ENCODE measurements at regions not wholly inside any gene's neighbourhood (a gene's known extent, or its start where the extent isn't known, plus 50 kb on each side); places are given as distances from the start of the nearest gene placed in this dataset.
A peak's percentile ranks its signal among the peaks of the same experiment; 100 is the strongest.
"Not testable (repeated sequence)": the region's sequence is repeated elsewhere in the genome, so short reads cannot be mapped to it uniquely, and the experiment has no call there.

- DNase-seq, result no peak
These were observed 61.9 kb upstream of the ATXN1 start for GRCh38 chr6:16822975-16823717.

DNA sequence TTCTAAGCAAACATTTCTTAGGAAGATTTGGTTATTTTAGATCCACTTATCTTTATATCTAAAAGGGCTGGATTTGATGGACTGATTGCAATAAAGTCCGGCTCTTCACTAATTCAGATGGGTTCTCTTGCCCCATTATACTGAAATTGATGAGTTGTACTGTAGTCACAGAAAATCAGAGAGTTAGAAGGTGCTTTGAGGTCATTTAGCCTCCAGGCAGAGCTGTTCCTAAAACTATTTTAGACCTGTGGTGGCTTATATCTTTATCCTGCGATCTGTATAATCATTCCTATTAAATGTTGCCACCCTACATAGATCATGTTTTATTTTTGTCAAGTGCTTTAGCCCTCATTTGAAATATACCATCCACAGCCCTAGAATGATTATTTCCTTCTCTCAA is 61.3 kb upstream of the ATXN1 start:
- no peak for DNase-seq

GRCh38 chr6:16821834-16822264 is 60.6 kb upstream of the ATXN1 start:
- no peak for DNase-seq

DNA sequence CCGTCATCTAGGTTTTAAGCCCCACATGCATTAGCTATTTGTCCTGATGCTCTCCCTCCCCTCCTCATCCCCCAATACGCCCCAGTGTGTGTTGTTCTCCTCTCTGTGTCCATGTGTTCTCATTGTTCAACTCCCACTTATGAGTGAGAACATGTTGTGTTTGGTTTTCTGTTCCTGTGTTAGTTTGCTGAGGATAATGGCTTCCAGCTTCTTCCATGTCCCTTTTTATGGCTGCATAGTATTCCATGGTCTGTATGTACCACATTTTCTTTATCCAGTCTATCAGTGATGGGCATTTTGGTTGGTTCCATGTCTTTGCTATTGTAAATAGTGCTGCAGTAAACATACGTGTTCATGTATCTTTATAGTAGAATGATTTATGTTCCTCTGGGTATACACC is 59.0 kb upstream of the ATXN1 start:
- DNase-seq, result not testable (repeated sequence)

- peak; percentile 17 for DNase-seq
These were observed 58.5 kb upstream of the ATXN1 start for GRCh38 chr6:16819752-16820151.

DNA sequence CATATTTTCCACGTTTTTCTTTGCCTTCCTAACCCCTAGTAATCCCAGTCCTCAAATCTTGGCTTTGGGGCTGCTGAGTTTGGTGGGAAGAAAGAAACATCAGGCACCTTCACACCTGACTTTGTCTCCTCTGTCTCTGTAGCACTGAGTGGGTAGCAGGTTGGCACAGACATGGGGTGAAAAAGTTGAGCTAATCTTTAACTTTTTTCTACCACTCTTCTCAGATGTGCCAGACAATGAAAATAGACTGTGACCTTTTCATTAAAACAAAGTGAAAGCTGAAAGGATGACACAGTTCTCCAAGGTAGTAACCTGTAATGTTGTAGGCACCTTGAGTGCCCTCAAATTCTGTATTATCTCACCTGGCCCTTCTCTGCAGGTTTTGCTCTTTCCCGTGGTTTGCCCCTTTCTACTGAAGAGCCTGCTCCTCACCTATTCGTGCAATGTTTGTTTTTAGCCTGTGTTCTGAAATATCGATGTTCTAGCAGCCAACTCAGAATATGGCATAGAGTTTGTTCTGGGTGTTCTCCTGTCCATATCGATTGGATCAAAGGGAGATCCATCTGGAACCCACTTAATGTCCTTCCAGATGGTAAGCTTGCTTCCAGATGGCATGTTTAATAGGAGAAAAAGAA is 57.8 kb upstream of the ATXN1 start:
- no peak for DNase-seq

DNA sequence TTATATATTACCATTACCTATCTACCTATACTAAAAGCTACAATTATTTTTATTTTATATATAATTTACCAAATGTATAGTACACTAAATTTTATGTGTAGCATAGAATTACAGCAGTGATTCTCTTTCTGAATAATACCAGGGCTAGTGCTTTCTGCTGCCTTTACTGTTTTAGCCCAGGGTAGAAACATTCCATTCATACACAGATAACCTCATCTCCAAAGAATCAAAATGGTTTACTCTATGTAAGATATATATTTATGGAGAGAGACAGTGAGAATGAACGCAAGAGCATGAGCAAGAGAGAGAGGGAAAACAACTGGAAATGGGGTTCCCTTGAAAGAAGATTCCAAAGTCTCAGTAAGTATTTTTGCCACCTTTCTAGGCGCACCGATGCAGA is 56.3 kb upstream of the ATXN1 start:
- DNase-seq, result no peak

- no peak for DNase-seq
These were observed 55.6 kb upstream of the ATXN1 start for GRCh38 chr6:16816891-16817290.

DNA sequence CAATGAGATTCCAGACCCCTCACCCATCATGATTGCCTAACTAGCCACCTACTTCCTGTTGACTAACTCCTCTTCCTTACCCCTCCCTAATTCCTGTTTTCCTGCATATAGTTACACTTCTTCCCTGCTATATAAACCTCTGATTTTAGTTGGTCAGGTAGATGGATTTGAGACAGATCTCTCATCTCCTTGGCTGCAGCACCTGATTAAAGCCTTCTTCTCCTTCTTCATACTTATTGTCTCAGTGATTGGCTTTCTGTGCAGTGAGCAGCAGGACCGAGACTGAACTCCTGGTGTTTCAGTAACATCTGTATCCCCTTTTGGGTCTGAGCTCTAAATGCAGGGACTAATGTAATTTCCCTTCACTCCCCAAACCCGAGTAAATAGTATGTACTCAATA is 51.7 kb upstream of the ATXN1 start:
- no peak for DNase-seq

DNA sequence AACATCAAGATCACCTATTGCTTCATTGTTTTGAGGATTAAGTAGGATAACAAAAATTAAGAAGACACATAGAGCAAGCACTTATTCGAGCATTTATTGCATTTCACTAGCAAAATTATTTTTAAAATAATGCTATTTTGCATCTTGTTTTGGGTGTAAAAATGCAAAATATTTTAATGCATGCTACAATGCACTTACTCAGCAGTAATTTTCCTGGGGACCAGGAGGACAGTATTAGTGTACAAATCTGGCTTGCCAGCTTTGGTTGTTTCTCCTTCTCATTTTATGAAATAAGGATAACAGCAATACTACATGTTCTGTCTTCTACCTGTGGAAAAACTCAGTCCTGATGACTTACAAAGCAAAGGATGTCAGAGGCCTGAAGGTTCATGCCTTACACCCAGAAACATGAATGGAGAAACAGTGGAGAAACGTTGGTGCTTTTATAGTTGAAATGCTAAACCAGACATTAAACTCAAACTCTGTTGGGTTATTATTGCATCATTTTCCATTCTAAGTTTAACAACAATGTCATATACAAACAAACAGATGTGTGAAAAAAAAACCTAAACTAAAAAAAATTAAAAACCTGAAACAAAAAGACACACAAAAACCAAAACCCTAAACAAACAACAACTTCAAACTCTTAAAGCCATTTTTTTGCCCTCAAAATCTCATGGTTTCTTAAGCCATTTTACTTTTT is 50.2 kb upstream of the ATXN1 start:
- no peak for DNase-seq

Measured in RPMI8226 (cell line).